ENCODE measurements at regions not wholly inside any gene's neighbourhood (a gene's known extent, or its start where the extent isn't known, plus 50 kb on each side); places are given as distances from the start of the nearest gene placed in this dataset.

DNA sequence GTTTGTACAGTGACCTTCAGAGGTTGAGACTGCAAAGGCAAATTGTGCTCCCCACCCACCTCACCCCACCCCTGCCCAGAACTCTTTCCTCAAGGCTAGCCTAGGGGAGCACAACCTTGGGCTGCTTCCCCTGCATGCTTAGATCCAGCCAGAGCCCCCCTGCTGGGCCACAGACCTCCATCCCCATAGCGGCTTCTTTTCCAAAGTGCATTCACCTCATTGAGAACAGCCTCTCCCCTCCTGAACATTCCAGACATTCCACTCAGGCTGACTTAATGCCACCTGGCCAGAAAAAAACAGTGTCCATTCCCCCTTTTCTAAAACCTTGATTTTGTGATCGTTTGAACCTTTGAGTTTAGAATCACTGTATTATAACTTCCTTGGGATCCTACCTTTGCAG lies 124.4 kb upstream of the TOPAZ1 start:
- Histone ChIP-seq H3K4me2 (no peak overlapping the region), H3K27ac (ENCODE audit: low read depth) (no peak overlapping the region; the same call in 1 of the 2 replicates), H3K79me2 (replicated peaks; ENCODE audit: insufficient read depth) (no peaks in the 10 kb centered on the region), H3K27me3 (ENCODE audit: insufficient read depth) (no peaks in the 10 kb centered on the region), H3K36me3 (ENCODE audit: insufficient read depth) (no peaks in the 10 kb centered on the region), H3F3A (replicated peaks; ENCODE audit: low read depth) (no peaks in the 10 kb centered on the region), H3K4me1 (ENCODE audit: insufficient read depth) (peaks cover 7% of the 10 kb centered on the region), H3K9me2 (ENCODE audit: insufficient read depth) (peaks cover 11% of the 10 kb centered on the region; the same call in 1 of the 2 replicates), H2AFZ (no peak overlapping the region), H4K20me1 (replicated peaks; ENCODE audit: insufficient read depth) (no peaks in the 10 kb centered on the region), H3K4me3 (no peak overlapping the region)
- no peak overlapping the region for H3K4me3 Mint-ChIP-seq
- H3K4me1 Mint-ChIP-seq: peaks cover 24% of the 10 kb centered on the region; the same call in 2 of the 3 replicates
- ATAC-seq (peak; percentile 14; the same call in 2 of the 3 replicates), DNase-seq (ENCODE audit: low spot score) (peak; percentile 78)
- peaks cover 5% of the 10 kb centered on the region; the same call in 1 of the 3 replicates for H3K36me3 Mint-ChIP-seq (ENCODE audit: low read depth)
- H3K27me3 Mint-ChIP-seq (ENCODE audit: insufficient read depth, low read depth, poor library complexity): peaks cover 3% of the 10 kb centered on the region
- no peaks in the 10 kb centered on the region; the same call in 2 of the 3 replicates for H3K9me3 Mint-ChIP-seq
- H3K27ac Mint-ChIP-seq: peak overlapping the region; percentile 56; the same call in 1 of the 2 replicates
- TF ChIP-seq EZH2 (IDR thresholded peaks at IDR 0.05; ENCODE audit: low read depth, unreplicated experiment): no peak
- TF ChIP-seq, protein P1, sequence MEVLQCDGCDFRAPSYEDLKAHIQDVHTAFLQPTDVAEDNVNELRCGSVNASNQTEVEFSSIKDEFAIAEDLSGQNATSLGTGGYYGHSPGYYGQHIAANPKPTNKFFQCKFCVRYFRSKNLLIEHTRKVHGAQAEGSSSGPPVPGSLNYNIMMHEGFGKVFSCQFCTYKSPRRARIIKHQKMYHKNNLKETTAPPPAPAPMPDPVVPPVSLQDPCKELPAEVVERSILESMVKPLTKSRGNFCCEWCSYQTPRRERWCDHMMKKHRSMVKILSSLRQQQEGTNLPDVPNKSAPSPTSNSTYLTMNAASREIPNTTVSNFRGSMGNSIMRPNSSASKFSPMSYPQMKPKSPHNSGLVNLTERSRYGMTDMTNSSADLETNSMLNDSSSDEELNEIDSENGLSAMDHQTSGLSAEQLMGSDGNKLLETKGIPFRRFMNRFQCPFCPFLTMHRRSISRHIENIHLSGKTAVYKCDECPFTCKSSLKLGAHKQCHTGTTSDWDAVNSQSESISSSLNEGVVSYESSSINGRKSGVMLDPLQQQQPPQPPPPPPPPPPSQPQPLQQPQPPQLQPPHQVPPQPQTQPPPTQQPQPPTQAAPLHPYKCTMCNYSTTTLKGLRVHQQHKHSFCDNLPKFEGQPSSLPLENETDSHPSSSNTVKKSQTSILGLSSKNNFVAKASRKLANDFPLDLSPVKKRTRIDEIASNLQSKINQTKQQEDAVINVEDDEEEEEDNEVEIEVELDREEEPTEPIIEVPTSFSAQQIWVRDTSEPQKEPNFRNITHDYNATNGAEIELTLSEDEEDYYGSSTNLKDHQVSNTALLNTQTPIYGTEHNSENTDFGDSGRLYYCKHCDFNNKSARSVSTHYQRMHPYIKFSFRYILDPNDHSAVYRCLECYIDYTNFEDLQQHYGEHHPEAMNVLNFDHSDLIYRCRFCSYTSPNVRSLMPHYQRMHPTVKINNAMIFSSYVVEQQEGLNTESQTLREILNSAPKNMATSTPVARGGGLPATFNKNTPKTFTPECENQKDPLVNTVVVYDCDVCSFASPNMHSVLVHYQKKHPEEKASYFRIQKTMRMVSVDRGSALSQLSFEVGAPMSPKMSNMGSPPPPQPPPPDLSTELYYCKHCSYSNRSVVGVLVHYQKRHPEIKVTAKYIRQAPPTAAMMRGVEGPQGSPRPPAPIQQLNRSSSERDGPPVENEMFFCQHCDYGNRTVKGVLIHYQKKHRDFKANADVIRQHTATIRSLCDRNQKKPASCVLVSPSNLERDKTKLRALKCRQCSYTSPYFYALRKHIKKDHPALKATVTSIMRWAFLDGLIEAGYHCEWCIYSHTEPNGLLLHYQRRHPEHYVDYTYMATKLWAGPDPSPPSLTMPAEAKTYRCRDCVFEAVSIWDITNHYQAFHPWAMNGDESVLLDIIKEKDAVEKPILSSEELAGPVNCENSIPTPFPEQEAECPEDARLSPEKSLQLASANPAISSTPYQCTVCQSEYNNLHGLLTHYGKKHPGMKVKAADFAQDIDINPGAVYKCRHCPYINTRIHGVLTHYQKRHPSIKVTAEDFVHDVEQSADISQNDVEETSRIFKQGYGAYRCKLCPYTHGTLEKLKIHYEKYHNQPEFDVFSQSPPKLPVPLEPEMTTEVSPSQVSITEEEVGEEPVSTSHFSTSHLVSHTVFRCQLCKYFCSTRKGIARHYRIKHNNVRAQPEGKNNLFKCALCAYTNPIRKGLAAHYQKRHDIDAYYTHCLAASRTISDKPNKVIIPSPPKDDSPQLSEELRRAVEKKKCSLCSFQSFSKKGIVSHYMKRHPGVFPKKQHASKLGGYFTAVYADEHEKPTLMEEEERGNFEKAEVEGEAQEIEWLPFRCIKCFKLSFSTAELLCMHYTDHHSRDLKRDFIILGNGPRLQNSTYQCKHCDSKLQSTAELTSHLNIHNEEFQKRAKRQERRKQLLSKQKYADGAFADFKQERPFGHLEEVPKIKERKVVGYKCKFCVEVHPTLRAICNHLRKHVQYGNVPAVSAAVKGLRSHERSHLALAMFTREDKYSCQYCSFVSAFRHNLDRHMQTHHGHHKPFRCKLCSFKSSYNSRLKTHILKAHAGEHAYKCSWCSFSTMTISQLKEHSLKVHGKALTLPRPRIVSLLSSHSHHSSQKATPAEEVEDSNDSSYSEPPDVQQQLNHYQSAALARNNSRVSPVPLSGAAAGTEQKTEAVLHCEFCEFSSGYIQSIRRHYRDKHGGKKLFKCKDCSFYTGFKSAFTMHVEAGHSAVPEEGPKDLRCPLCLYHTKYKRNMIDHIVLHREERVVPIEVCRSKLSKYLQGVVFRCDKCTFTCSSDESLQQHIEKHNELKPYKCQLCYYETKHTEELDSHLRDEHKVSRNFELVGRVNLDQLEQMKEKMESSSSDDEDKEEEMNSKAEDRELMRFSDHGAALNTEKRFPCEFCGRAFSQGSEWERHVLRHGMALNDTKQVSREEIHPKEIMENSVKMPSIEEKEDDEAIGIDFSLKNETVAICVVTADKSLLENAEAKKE (CRISPR knock-in tag; IDR thresholded peaks at IDR 0.05): peak; percentile 95

DNA sequence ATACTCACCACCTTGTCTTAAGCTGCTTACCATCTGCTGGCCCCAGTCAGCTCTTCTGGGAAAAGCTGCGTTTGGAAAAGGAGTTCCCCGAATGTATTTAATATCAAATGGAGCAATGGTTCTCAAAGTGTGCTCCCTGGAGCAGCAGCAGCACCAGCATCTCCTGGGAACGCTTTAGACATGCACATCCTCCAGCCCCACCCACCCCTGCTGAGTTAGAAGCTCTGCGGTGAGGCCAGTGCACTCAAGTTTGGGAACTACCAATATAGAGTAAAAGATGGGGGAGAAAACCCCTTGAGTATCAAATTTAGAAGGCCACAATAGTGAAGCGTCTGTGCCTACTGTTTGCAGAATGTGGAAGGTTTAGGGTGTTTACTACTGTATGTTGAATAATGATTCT lies 124.0 kb upstream of the TOPAZ1 start:
- H2AFZ ChIP-seq: no peak overlapping the region
- H3K27ac ChIP-seq (ENCODE audit: low read depth): peak overlapping the region; percentile 56; the same call in 1 of the 2 replicates
- DNase-seq (ENCODE audit: low spot score) (peak; percentile 34), ATAC-seq (no peak)
- H3K36me3 Mint-ChIP-seq (ENCODE audit: low read depth): peaks cover 5% of the 10 kb centered on the region; the same call in 1 of the 3 replicates
- no peaks in the 10 kb centered on the region for H3K27me3 ChIP-seq (ENCODE audit: insufficient read depth)
- H3K4me1 ChIP-seq (ENCODE audit: insufficient read depth): peaks cover 7% of the 10 kb centered on the region
- no peak overlapping the region for H3K4me3 ChIP-seq
- no peak overlapping the region for H3K4me2 ChIP-seq
- no peaks in the 10 kb centered on the region for H3K79me2 ChIP-seq (replicated peaks; ENCODE audit: insufficient read depth)
- peaks cover 15% of the 10 kb centered on the region; the same call in 1 of the 2 replicates for H3K9me2 ChIP-seq (ENCODE audit: insufficient read depth)
- no peaks in the 10 kb centered on the region for H4K20me1 ChIP-seq (replicated peaks; ENCODE audit: insufficient read depth)
- H3K4me1 Mint-ChIP-seq: peaks cover 24% of the 10 kb centered on the region; the same call in 2 of the 3 replicates
- H3F3A ChIP-seq (replicated peaks; ENCODE audit: low read depth): no peaks in the 10 kb centered on the region
- H3K27ac Mint-ChIP-seq: peak overlapping the region; percentile 56; the same call in 1 of the 2 replicates
- no peak overlapping the region for H3K4me3 Mint-ChIP-seq
- H3K36me3 ChIP-seq (ENCODE audit: insufficient read depth): no peaks in the 10 kb centered on the region
- peaks cover 3% of the 10 kb centered on the region for H3K27me3 Mint-ChIP-seq (ENCODE audit: insufficient read depth, low read depth, poor library complexity)
- no peaks in the 10 kb centered on the region; the same call in 2 of the 3 replicates for H3K9me3 Mint-ChIP-seq
- TF ChIP-seq NANOG (IDR thresholded peaks at IDR 0.05; ENCODE audit: borderline replicate concordance) (no peak), ZNF114 (CRISPR knock-in tag; IDR thresholded peaks at IDR 0.05) (no peak), EZH2 (IDR thresholded peaks at IDR 0.05; ENCODE audit: low read depth, unreplicated experiment) (no peak), POLR2AphosphoS5 (IDR thresholded peaks at IDR 0.05; ENCODE audit: low read depth) (no peak), JUNB (IDR thresholded peaks at IDR 0.05; ENCODE audit: unreplicated experiment) (no peak), EZH2phosphoT487 (IDR thresholded peaks at IDR 0.05; ENCODE audit: unreplicated experiment) (no peak)
- TF ChIP-seq, protein P2, sequence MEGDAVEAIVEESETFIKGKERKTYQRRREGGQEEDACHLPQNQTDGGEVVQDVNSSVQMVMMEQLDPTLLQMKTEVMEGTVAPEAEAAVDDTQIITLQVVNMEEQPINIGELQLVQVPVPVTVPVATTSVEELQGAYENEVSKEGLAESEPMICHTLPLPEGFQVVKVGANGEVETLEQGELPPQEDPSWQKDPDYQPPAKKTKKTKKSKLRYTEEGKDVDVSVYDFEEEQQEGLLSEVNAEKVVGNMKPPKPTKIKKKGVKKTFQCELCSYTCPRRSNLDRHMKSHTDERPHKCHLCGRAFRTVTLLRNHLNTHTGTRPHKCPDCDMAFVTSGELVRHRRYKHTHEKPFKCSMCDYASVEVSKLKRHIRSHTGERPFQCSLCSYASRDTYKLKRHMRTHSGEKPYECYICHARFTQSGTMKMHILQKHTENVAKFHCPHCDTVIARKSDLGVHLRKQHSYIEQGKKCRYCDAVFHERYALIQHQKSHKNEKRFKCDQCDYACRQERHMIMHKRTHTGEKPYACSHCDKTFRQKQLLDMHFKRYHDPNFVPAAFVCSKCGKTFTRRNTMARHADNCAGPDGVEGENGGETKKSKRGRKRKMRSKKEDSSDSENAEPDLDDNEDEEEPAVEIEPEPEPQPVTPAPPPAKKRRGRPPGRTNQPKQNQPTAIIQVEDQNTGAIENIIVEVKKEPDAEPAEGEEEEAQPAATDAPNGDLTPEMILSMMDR (conservative IDR thresholded peaks at IDR 0.05; ENCODE audit: low read depth in 2 of 2): no peak
